WTC11 (cell line): ENCODE measurements at regions not wholly inside any gene's neighbourhood (a gene's known extent, or its start where the extent isn't known, plus 50 kb on each side); places are given as distances from the start of the nearest gene placed in this dataset.

Experiments used
- ATAC-seq: fragments of 200-7000 bp; cut with Tn5 transposase; 2 replicates; pipeline ENCODE4 v1.10.0; 2021; ENCODE audit warnings: mild to moderate bottlenecking, moderate library complexity
- CTCF ChIA-PET: fragments of 300-600 bp; sonication (Branson Sonifier 250); formaldehyde crosslinking; loops from one replicate; lab custom pipeline; 2021; ENCODE audit warnings: antibody characterized with exemption; lab: Charles Lee
- POLR2A ChIA-PET: fragments of 350-600 bp; sonication (Branson Sonifier 250); formaldehyde crosslinking; loops from one replicate; lab custom pipeline; 2021; ENCODE audit warnings: antibody characterized with exemption; lab: Charles Lee
- DNase-seq: peaks from one replicate; pipeline ENCODE4 v3.0.0; 2021; ENCODE audit warnings: low spot score
- H3K27ac Mint-ChIP-seq: 2 replicates; pipeline ENCODE4 v1.8.0; 2021; ENCODE audit warnings: mixed read lengths
- H3K27me3 Mint-ChIP-seq: 2 replicates; pipeline ENCODE4 v1.8.0; 2021; ENCODE audit warnings: low read depth, mild to moderate bottlenecking, moderate library complexity, mixed read lengths
- H3K36me3 Mint-ChIP-seq: 2 replicates; pipeline ENCODE4 v1.8.0; 2021; ENCODE audit warnings: mixed read lengths
- H3K4me1 Mint-ChIP-seq: 2 replicates; pipeline ENCODE4 v1.8.0; 2022; ENCODE audit warnings: mixed read lengths
- H3K4me3 Mint-ChIP-seq: 2 replicates; pipeline ENCODE4 v1.8.0; 2021; ENCODE audit warnings: mild to moderate bottlenecking, moderate library complexity, mixed read lengths
- H3K9me3 Mint-ChIP-seq: 2 replicates; pipeline ENCODE4 v1.8.0; 2021; ENCODE audit warnings: mixed read lengths
- AFF4 ChIP-seq: sonication (generic); formaldehyde crosslinking; IDR thresholded peaks from 2 replicates; pipeline ENCODE4 v1.8.1; 2023; ENCODE audit warnings: mild to moderate bottlenecking, missing genetic modification reagents, borderline replicate concordance
- CBFB ChIP-seq: sonication (generic); formaldehyde crosslinking; IDR thresholded peaks from 2 replicates; pipeline ENCODE4 v1.8.1; 2022; ENCODE audit warnings: mild to moderate bottlenecking, low read depth, missing genetic modification reagents
- E2F1 ChIP-seq: sonication (generic); formaldehyde crosslinking; IDR thresholded peaks from 2 replicates; pipeline ENCODE4 v1.8.0; 2022; ENCODE audit warnings: mild to moderate bottlenecking, missing genetic modification reagents
- ELF4 ChIP-seq: sonication (generic); formaldehyde crosslinking; IDR thresholded peaks from 2 replicates; pipeline ENCODE4 v1.8.1; 2022; ENCODE audit warnings: low read depth, mild to moderate bottlenecking, moderate library complexity, missing genetic modification reagents
- ERG ChIP-seq: fragments of 250-450 bp; sonication (Bioruptor Pico); IDR thresholded peaks from 2 replicates; pipeline ENCODE4 v1.8.0; 2021; ENCODE audit warnings: mild to moderate bottlenecking
- FOXJ3 ChIP-seq: sonication (generic); formaldehyde crosslinking; IDR thresholded peaks from 2 replicates; pipeline ENCODE4 v1.9.0; 2021; ENCODE audit warnings: missing genetic modification reagents, mild to moderate bottlenecking, borderline replicate concordance
- FOXP1 ChIP-seq: sonication (generic); formaldehyde crosslinking; IDR thresholded peaks from 2 replicates; pipeline ENCODE4 v1.8.0; 2022; ENCODE audit warnings: missing genetic modification reagents, mild to moderate bottlenecking, moderate library complexity, borderline replicate concordance
- GABPB1 ChIP-seq: sonication (generic); formaldehyde crosslinking; IDR thresholded peaks from 2 replicates; pipeline ENCODE4 v1.8.1; 2023; ENCODE audit warnings: mild to moderate bottlenecking, missing genetic modification reagents
- JUN ChIP-seq: sonication (generic); formaldehyde crosslinking; IDR thresholded peaks from 2 replicates; pipeline ENCODE4 v1.8.0; 2023; ENCODE audit warnings: mild to moderate bottlenecking, missing genetic modification reagents
- KAT7 ChIP-seq: sonication (generic); formaldehyde crosslinking; IDR thresholded peaks from 2 replicates; pipeline ENCODE4 v1.8.1; 2023; ENCODE audit warnings: missing genetic modification reagents, mild to moderate bottlenecking, borderline replicate concordance
- MLX ChIP-seq: sonication (generic); formaldehyde crosslinking; IDR thresholded peaks from 2 replicates; pipeline ENCODE4 v1.8.1; 2023; ENCODE audit warnings: mild to moderate bottlenecking, missing genetic modification reagents, moderate library complexity
- NR3C1 ChIP-seq: sonication (generic); formaldehyde crosslinking; conservative IDR thresholded peaks from 2 replicates; pipeline ENCODE4 v1.8.1; 2023; ENCODE audit warnings: low read depth, mild to moderate bottlenecking, missing genetic modification reagents
- OVOL2 ChIP-seq: fragments of 250-450 bp; sonication (Bioruptor Pico); IDR thresholded peaks from 2 replicates; pipeline ENCODE4 v1.9.0; 2021; ENCODE audit warnings: mild to moderate bottlenecking, borderline replicate concordance
- PRRX2 ChIP-seq: fragments of 250-450 bp; sonication (Bioruptor Pico); IDR thresholded peaks from 2 replicates; pipeline ENCODE4 v1.8.0; 2021; ENCODE audit warnings: mild to moderate bottlenecking
- SMAD4 ChIP-seq: sonication (generic); formaldehyde crosslinking; IDR thresholded peaks from 2 replicates; pipeline ENCODE4 v1.8.0; 2022; ENCODE audit warnings: mild to moderate bottlenecking, missing genetic modification reagents
- TEAD4 ChIP-seq: sonication (generic); formaldehyde crosslinking; IDR thresholded peaks from 2 replicates; pipeline ENCODE4 v1.8.0; 2022; ENCODE audit warnings: mild to moderate bottlenecking, missing genetic modification reagents
- TP53 ChIP-seq: sonication (generic); formaldehyde crosslinking; IDR thresholded peaks from 2 replicates; pipeline ENCODE4 v1.8.1; 2023; ENCODE audit warnings: mild to moderate bottlenecking, missing genetic modification reagents
- ZNF219 ChIP-seq: sonication (generic); formaldehyde crosslinking; IDR thresholded peaks from 2 replicates; pipeline ENCODE4 v1.8.0; 2023; ENCODE audit warnings: missing genetic modification reagents, mild to moderate bottlenecking, borderline replicate concordance
- ZNF281 ChIP-seq: sonication (generic); formaldehyde crosslinking; IDR thresholded peaks from 2 replicates; pipeline ENCODE4 v1.8.0; 2023; ENCODE audit warnings: mild to moderate bottlenecking, missing genetic modification reagents
- ZNF416 ChIP-seq: fragments of 250-450 bp; sonication (Bioruptor Pico); IDR thresholded peaks from 2 replicates; pipeline ENCODE4 v1.9.0; 2021; ENCODE audit warnings: mild to moderate bottlenecking, inconsistent platforms
- ZNF512 ChIP-seq: sonication (generic); formaldehyde crosslinking; IDR thresholded peaks from 2 replicates; pipeline ENCODE4 v1.8.1; 2022; ENCODE audit warnings: missing genetic modification reagents, borderline replicate concordance
- ZSCAN18 ChIP-seq: fragments of 250-450 bp; sonication (Bioruptor Pico); IDR thresholded peaks from 2 replicates; pipeline ENCODE4 v2.1.2; 2022; ENCODE audit warnings: mild to moderate bottlenecking, moderate library complexity

- TF ChIP-seq ELF4 (CRISPR knock-in tag) (no peak), ZNF281 (CRISPR knock-in tag) (no peak), MLX (CRISPR knock-in tag) (no peak), AFF4 (CRISPR knock-in tag) (no peak), OVOL2 (no peak), FOXJ3 (CRISPR knock-in tag) (no peak), TEAD4 (CRISPR knock-in tag) (no peak), ZNF219 (CRISPR knock-in tag) (no peak)
These were observed 99.8 kb upstream of the PLCL2 start (continued) for GRCh38 chr3:16784973-16785372.

GRCh38 chr3:16785465-16785864, 99.3 kb upstream of the PLCL2 start:
- TF ChIP-seq ZNF416 (CRISPR knock-in tag) (no peak), ZSCAN18 (CRISPR knock-in tag) (no peak), E2F1 (no peak), OVOL2 (no peak), NR3C1 (no peak), ZNF512 (no peak), GABPB1 (CRISPR knock-in tag) (no peak), TP53 (CRISPR knock-in tag) (no peak), ERG (no peak), JUN (CRISPR knock-in tag) (no peak), SMAD4 (CRISPR knock-in tag) (no peak), KAT7 (CRISPR knock-in tag) (no peak), PRRX2 (no peak), CBFB (no peak), FOXP1 (CRISPR knock-in tag) (no peak), ZNF219 (CRISPR knock-in tag) (no peak)
- POLR2A ChIA-PET = no interaction called here
- H3K36me3 Mint-ChIP-seq = peaks cover 18% of the 10 kb centered on the region
- CTCF ChIA-PET = no interaction called here
- no peak for ATAC-seq
- peaks cover 36% of the 10 kb centered on the region for H3K4me1 Mint-ChIP-seq
- H3K4me3 Mint-ChIP-seq = no peak overlapping the region
- no peaks in the 10 kb centered on the region; the same call in 1 of the 2 replicates for H3K27me3 Mint-ChIP-seq
- DNase-seq = no peak
- peaks cover 21% of the 10 kb centered on the region for H3K9me3 Mint-ChIP-seq
- H3K27ac Mint-ChIP-seq = no peak overlapping the region
